ENCODE measurements at regions not wholly inside any gene's neighbourhood (a gene's known extent, or its start where the extent isn't known, plus 50 kb on each side); places are given as distances from the start of the nearest gene placed in this dataset.
"Not testable (repeated sequence)": the region's sequence is repeated elsewhere in the genome, so short reads cannot be mapped to it uniquely, and the experiment has no call there.

DNA sequence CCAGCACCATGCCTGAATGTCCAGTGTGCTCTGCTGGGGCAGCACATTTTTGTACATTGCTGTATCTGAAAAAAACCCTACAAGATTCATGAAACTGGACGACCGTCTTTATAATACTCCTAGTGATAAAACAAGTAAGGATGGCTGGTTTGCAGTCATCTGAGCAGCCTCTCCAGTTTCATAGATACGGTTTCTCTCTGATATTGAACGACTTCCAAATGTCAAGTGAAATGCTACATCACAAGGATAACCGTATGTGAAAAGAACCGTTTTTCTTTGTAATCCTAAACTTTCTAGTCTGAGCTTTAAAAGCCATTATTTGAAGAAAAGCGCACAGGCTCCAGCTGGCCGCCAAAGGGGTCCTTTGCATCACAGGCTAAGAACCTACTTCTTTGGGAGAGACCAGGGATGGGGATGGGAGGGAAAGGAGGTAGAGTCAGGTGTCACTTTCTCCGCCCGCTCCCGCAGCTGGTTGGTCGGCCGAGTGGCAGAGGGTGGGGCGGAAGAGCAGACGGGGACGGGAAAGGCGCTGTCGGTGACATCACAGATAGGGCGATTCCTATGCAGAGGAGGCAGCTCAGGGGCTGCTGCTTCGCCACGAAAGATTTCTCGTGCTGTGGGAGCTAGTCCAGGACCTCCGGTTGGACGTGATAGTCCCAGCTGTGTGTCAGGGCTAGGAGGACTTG is 180.4 kb upstream of the NOTCH2NLA start:
- DNase-seq, result not testable (repeated sequence)

DNA sequence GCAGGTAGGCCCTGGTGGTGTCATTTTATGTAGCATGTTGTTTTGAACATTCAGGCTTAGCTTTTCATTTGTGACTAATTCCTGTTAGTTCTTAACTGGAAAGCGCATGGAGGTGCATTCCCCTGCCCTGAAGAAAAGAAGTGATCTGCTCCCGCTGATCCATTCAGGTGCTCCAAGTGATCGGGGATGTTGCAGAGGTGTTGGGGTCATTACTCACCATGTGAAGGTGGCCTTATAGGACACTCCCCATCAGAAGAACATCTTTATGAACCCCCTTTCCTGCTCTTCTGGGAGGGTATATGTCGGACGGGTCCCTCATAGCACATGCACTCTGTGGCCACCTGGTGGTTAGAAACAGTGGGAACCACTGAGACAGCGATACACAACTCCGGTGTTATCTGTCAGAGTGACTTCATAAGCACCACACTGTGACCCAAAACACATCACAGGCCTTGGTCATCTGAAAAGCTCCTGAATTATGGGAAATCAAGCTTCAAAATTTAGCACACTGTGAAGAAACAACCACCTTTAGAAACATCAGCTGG is 172.5 kb upstream of the NOTCH2NLA start:
- not testable (repeated sequence) for DNase-seq

DNA sequence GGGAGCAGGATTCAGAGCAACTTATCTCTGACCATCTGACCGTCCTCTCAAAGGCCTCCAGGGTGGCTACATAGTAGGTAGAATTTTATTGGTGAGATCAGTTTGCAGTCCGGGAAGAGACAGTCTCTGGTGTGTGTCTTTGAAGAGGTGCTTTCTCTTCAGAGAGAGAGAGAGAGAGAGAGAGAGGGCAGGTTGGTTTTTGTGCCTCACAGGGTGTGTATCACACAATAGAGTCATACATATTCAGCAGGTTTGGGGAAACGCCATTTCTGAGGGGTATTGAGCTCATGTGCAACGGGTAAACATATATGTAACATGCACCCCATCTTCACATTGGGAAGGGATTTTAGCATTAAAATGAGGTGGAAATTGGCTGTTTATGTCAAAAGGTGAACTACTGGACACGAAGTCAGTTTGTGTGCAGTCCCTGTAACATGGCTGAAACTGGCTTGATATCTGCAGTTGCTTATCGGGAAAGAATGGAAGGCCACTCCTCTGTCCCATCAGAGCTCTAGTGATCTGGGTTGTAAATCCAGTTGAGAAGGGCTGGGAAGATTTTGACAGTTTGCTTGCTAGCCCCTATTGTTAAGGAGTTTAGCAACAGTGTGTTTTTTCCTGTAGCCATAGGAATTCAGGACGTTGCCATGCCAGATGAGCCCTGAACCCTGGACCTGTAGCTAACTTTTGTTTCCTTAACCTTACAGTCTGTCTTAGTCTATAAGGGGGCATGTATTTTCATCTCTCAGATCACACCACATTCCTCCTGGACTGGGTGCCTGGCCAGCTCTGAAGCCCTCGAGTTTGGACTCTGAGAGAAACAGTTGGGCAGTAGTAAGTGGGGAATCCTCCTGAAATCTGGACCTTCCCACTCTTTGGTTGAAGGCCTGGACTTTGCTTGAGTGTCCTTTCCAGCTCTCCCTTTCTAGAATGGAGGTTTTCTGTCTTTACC is 171.6 kb upstream of the NOTCH2NLA start:
- DNase-seq, result not testable (repeated sequence)

DNA sequence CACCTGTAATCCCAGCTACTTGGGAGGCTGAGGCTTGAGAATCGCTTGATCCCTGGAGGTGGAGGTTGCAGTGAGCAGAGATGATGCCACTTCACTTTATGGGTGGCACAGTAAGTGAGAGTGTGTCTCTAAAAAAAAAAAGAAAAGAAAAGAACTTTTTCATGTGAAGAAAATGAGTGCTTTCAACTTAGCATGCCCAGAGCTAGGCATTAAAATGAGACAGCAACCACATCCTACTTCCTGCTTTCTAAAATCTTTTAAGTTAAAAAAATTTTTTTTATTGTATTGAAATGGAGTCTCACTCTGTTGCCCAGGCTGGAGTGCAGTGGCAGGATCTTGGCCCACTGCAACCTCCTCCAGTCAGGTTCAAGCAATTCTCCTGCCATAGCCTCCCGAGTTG is 170.4 kb upstream of the NOTCH2NLA start:
- not testable (repeated sequence) for DNase-seq

DNA sequence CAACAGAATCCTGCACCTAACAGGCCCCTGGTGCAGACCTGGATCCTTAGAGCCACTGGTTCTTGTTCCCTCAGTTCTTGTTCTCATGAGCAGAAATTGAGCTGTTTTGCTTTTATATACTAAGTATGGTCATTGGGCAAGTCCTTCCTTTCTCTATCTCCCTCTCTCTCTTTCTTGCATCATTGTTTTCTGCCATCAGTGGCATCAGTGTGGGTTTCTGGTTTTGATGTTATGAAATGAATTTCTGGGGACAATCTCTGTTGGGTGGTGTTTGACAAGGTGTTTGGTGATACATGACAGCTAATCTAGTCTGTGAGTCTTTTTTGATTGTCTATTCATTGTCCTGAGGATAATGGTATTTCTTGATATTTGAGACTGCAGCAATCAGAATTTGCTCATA is 168.0 kb upstream of the NOTCH2NLA start:
- not testable (repeated sequence) for DNase-seq

DNA sequence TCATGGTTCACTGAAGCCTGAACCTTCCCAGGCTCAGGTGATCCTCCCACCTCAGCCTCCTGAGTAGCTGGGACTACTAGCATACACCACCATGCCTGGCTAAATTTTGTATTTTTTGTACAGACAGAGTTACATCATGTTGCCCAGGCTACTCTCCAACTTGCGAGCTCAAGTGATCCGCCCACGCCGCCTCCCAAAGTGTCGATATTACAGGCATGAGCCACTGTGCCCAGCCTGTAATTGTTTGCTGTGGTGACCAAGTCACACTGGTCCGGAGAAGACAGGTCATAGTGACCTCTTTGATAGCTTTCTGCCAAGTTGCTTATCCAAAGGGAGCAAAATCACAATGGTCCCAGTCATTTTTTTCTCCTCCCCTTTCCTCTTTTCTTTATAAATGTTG is 167.4 kb upstream of the NOTCH2NLA start:
- not testable (repeated sequence) for DNase-seq

DNA sequence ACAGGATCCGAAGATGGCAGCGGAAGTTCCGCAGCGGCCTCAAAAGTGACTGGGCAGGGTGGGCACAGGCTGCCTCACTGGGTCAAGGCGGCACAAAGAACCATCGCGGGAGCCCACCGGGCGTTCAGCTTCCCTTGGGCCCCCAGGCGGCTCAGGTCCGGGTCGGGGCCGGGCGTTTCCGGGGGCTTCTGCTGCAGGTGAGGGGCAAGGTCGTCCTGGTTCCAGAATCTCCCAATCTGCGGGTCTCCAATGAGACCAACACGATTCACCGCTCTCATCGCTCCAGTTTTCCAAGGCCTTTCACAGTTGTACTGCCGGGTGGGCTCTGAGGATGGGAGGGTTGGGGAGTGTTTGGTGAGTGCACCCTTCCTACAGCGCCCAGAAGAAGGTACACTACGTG is 165.0 kb upstream of the NOTCH2NLA start:
- DNase-seq, result not testable (repeated sequence)

DNA sequence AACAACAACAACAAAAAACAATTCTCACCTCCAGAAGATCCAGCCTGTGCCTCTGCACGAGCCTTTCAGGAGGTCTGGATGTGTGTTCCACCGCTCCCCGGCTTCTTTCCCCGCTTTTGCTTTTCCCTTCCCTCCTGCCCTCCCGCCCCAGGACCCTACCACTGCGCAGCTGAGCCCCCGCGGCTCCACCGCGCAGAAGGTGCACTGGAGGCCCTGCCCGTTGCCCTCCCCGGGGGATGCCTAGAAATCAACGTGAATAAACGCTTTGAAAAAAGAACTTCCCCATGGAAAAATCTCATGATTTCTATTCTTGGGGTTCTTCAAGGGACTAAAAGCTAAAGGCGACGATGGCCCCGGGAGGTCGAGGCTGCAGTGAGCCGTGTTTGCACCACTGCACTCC is 164.3 kb upstream of the NOTCH2NLA start:
- DNase-seq, result not testable (repeated sequence)

DNA sequence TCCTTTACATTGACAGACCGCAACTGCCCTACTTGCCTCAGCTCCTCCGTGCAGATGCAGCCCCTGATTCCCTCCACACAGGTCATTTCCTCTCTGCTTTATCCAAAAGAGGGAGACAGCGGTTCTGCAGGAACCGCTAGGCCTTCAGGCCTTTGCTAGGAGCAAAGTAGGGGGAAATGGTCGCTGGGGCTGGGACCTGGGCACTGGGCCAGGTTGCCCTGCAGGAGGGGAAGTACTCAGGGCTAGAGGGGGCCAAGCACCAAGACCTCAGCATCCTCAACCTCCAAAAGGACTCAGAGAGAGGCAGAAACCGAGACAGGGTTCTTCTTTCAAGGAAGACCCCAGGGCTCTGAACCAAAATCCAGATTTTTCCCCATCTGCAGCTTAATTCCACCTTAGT is 160.4 kb upstream of the NOTCH2NLA start:
- DNase-seq, result not testable (repeated sequence)

DNA sequence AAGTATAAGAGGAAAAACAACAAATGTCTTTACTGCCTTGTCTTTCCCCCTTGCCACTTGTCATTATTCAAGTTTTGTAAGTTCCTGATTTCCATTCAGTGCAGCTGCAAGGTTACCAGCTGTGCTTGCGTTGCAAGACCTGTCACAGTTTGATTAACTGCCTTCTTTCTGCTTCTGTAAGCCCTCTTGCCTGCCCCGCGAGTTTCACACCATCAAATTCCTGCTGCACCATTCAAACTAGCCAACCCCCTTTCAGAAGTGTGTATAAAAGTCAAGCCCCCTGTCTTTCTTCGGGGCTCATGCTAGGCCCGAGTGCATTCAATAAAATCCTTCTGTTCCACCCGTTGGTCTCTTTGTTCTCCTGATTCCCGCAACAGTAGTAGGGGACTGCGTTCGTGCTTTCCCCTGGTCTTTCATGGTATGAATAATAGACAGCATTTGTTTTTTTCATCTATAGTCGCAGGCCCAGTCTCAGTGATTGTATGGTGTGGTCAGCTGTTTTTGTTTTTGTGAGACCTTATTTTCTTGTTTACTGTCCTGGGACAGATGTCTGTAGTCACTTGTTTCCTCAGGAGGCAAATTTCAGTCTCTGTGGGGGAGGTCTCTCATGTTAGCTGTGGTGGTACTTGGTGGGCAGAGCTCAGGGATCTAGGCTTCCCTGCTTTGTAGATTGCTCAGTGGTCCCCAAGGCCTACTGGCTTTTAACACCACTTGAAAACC is 159.1 kb upstream of the NOTCH2NLA start:
- DNase-seq, result not testable (repeated sequence)

DNA sequence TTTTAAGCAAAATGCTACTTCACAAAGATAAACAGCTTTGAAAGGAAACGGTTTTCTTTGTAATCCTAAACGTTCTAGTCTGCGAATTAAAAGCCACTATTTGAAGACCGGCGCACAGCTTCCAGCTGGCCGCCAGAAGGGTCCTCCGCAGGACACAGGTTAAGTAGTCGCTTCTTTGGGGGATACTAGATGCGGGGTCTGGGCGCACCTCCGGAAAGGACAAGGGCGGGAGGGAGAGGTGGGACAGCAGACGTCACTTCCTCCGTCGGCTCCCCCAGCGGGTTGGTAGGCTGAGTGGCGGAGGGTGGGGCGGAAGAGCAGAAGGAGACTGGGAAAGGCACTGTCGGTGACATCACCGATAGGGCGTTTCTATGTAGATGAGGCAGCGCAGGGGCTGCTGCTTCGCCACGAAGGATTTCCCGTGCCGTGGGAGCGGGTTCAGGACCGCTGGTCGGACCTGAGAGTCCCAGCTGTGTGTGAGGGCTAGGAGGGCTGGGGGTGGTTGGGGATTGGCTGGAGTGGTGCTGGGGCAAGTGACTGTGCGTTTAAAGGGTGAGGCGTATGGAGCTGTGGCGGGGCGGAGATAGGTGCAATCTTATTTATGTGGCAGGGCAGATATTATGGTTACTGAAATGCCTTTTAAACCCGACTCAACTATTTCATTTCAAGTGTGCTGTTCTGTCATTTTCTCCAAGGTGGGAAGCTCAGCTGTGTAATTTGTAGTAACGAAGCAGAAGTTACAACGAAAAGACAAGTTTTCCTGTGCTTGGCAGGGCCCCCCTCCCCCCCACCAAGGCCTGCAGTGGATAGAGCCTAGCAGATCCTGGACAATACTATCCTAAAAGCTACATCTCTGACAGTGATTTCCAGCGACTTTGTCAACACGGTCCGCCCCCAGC is 158.3 kb upstream of the NOTCH2NLA start:
- DNase-seq, result peak in 2 of 4 experiments; percentile 44 to 59

DNA sequence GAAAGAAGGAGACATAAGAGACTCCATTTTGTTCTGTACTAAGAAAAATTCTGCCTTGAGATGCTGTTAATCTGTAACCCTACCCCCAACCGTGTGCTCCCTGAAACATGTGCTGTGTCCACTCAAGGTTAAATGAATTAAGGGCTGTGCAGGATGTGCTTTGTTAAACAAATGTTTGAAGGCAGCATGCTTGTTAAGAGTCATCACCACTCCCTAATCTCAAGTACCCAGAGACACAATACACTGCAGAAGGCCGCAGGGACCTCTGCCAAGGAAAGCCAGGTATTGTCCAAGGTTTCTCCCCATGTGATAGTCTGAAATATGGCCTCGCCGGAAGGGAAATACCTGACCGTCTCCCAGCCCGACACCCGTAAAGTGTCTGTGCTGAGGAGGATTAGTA is 152.4 kb upstream of the NOTCH2NLA start:
- not testable (repeated sequence) for DNase-seq

DNA sequence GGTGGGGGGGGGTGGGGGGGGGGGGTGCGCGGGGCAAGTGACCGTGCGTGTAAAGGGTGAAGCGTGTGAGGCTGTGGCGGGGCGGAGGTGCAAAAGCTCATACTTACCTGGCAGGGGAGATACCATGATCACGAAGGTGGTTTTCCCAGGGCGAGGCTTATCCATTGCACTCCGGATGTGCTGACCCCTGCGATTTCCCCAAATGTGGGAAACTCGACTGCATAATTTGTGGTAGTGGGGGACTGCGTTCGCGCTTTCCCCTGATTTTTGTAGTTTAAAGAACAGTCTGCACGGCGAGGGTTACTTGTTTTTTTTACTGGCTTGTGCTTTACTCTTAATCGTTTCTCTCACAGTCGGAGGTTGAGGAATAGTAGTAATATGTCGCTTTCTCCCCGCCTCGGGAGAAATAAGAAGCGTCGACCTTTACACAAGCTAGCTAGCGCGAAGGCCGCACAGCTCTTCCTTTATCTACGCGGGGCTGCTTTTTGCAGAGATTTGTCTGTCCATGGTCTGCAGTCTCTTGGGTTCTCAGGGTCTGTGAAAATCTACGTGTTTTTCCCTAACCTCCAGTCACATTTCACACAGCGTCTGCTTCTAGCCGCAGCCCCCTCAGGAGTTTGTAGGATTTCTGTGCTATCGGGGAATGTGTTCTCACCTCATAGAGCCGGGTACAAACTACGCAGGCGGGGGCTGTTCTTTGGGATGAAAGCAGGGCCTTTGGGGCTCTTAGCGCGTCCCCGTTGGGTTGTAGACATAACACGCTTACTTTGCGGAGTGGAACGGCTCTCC is 148.1 kb upstream of the NOTCH2NLA start:
- DNase-seq, result peak; percentile 44 to 81 (median 62)

DNA sequence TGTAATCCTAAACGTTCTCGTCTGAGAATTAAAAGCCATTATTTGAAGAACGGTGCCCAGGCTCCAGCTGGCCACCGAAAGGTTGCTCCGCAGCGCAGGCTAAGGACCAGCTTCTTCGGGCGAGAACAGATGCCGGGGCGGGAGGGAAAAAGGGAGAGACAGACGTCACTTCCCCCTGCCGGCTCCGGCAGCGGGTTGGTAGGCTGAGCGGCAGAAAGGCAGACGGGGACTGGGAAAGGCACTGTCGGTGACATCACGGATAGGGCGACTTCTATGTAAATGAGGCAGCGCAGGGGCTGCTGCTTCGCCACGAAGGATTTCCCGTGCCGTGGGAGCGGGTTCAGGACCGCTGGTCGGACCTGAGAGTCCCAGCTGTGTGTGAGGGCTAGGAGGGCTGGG is 147.5 kb upstream of the NOTCH2NLA start:
- peak; percentile 47 to 63 (median 51) for DNase-seq

DNA sequence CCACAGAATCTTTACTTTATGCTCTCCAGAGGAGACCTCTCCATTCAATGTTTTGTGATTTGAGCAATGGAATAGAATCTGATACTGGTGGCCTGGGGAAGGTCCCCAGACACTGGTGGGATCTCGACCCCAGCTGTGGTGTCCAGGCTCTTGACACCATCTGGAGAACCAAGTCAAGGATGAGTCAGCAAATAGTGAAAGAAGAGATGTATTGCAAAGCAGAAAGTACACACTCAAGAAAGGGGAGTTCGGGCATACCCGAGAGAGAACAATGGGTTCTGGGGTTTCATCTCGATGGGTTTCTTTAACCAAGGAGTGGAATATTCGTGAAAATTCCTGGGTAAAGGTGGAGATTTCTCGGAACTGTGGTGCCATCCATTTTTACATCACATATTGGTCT is 146.3 kb upstream of the NOTCH2NLA start:
- not testable (repeated sequence) for DNase-seq

DNA sequence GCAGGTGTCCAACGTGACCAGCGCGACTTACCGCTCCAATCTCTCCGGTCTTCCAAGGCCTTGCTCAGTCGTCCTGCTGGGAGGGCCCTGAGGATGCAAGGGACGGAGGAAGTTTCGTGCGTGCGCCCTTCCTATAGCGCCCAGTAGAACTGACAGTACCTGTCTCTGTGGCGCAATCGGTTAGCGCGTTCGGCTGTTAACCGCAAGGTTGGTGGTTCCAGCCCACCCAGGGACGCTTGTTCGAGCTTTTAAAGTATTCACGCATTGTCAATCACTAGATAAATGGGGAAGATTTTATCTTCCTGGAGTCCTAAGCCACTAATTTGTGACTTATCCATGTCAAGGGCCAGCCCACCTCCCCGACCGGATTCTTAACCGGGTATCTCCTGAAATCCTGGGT is 141.1 kb upstream of the NOTCH2NLA start:
- not testable (repeated sequence) for DNase-seq

DNA sequence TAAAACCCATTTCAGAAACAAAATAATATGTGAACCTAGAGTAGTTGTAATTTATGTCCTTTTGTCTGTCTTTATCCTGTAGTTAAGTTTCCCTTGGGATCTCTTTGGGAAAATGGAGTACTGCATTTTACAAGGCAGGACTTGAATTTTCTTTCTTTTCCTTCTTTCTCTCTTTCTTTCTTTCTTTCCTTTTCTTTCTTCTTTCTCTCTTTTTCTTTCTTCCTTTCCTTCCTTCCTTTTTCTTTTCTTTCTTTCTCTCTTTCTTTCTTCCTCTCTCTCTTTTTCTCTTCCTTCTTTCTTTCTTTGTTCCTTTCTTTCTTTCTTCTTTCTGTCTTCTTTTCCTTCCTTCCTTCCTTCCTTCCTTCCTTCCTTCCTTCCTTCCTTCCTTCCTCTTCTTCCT is 126.6 kb upstream of the NOTCH2NLA start:
- DNase-seq, result not testable (repeated sequence)

DNA sequence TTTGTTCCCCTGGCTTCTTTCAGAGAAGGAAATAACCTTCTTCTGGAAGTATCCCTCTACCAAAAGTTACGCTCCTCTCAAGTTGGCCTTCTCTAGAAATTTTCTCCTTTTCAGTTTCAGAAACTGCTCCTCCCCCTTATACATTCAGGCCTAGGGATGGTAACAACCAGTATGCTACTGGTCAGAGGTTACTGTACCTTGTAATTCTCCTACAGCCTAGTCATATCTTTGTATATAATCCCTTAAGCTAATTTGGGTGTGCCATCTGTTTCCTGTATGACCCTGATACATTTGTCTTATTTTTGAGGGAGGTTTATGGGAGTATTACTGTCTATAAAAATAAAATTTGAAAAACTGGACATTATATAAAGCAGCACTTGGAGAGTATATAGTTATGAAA is 98.0 kb upstream of the NOTCH2NLA start:
- DNase-seq, result not testable (repeated sequence)

DNA sequence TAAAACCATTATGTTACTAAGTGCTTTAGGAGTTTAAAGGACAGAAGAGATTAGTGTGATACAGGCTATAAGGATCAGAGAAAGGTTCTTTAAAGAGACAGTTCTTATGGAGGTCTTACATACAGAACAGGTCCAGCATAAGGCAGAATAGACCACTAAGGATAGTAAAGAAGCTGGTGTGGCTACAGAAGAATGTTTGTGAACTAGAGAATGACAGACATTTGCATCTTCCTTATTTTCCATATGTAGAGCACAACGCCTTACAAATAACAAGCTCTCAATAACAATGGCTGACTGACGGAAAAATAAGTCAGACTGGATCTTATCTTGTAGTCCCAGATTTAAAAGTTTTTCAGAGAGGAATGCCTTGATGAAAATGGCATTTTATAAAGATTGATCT is 95.6 kb upstream of the NOTCH2NLA start:
- not testable (repeated sequence) for DNase-seq

DNA sequence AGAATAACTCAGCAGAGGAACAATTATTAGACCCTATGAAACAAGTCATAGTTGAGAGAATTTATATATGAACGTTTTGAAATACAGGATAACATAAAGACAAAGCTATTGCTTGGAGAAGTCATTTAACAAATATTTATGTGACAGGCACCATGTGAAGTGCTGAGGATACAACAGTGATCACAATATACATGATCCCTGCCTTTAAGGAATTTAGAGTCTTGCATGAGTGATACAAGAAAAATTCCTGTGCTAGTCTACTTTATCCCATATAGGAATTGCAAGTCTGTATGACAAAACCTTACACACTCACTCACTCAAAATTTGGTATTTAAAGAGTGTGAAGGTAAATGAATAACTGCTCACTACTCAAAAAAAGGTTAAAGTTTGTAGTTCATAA is 94.5 kb upstream of the NOTCH2NLA start:
- DNase-seq, result not testable (repeated sequence)

DNA sequence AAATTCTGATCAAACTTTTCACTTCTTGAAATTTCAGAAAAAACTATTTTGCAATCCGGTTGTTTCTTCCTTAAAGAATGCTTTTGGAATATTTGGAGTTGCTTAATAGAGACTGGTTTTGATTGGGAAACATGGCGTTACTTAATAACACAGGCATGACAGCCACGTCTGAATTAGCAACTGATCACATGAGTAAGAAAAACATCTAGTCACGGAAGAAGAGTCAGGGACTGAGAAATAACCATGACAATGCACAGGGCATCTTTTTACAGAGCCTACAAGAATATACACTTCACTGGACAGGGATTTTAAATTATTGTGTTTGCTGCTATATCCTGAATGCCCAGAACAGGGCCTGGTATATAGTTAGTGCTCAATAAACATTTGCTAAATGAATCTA is 94.1 kb upstream of the NOTCH2NLA start:
- not testable (repeated sequence) for DNase-seq

Measured in activated CD4-positive, CD25-positive, alpha-beta regulatory T cell (primary cell).